ENCODE measurements at regions not wholly inside any gene's neighbourhood (a gene's known extent, or its start where the extent isn't known, plus 50 kb on each side); places are given as distances from the start of the nearest gene placed in this dataset.
"Not testable (repeated sequence)": the region's sequence is repeated elsewhere in the genome, so short reads cannot be mapped to it uniquely, and the experiment has no call there.

DNA sequence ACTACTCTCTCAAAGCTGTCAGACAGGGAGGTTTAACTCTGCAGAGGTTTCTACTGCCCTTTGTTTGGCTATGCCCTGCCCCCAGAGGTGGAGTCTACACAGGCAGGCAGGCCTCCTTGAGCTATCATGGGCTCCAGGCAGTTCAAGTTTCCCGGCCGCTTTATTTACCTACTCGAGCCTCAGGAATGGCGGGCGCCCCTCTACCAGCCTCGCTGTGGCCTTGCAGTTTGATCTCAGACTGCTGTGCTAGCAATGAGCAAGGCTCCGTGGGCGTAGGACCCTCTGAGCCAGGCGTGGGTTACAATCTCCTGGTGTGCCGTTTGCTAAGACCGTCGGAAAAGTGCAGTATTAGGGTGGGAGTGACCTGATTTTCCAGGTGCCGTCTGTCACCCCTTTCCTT lies 124.3 kb downstream of the PTCHD1 start:
- H3K4me3 Mint-ChIP-seq; H4K20me1 ChIP-seq (replicated peaks; ENCODE audit: insufficient read depth); H3F3A ChIP-seq (replicated peaks; ENCODE audit: low read depth); H3K27ac Mint-ChIP-seq; H2AFZ ChIP-seq; H3K27me3 ChIP-seq (ENCODE audit: insufficient read depth); ATAC-seq; H3K4me1 ChIP-seq (ENCODE audit: insufficient read depth); H3K9me2 ChIP-seq (ENCODE audit: insufficient read depth); H3K4me1 Mint-ChIP-seq; H3K36me3 ChIP-seq (ENCODE audit: insufficient read depth); DNase-seq (ENCODE audit: low spot score); H3K27me3 Mint-ChIP-seq (ENCODE audit: insufficient read depth, low read depth, poor library complexity); H3K4me3 ChIP-seq; H3K4me2 ChIP-seq; H3K27ac ChIP-seq (ENCODE audit: low read depth); H3K79me2 ChIP-seq (replicated peaks; ENCODE audit: insufficient read depth): not testable (repeated sequence)
- Mint-ChIP-seq H3K36me3 (ENCODE audit: low read depth) (peaks cover 17% of the 10 kb centered on the region; the same call in 1 of the 3 replicates), H3K9me3 (peaks cover 26% of the 10 kb centered on the region)

DNA sequence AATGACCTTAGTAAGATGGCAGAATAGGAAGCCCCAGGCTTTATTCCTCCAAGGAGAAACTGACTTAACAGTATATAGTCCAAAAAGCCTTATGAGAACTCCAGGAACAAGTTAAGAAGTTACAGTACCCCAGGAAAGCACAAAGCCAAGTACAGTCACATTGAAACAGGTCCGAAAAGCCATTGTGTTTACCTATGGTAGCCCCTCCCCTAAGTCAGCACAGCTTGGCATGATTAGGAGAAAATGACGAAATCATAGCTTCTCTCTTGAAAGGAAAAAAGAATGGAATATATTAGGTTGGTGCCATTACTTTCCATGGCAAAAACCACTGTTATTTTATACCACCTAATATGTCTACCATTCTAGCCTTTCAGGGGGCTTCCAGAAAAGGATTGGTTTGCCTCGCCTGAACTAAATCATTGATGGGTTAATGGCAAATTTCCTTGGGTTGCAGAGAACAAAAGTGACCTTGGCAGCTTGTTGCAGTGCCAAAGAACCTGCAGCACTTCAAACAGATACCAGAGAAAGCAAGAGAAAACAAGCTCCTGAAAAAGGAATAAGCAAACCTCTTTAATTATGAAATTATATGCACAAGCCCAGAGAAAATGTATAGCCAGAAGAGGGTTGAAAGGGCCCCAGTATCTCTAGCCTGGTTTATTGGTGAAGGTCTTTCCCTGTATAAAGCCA lies 130.6 kb downstream of the PTCHD1 start:
- H3F3A ChIP-seq (replicated peaks; ENCODE audit: low read depth): no peaks in the 10 kb centered on the region
- ATAC-seq (no peak), DNase-seq (ENCODE audit: low spot score) (no peak)
- no peaks in the 10 kb centered on the region for H3K36me3 ChIP-seq (ENCODE audit: insufficient read depth)
- no peaks in the 10 kb centered on the region for H3K9me2 ChIP-seq (ENCODE audit: insufficient read depth)
- no peak overlapping the region for H3K4me3 ChIP-seq
- Mint-ChIP-seq H3K9me3 (peaks cover 27% of the 10 kb centered on the region), H3K4me1 (no peaks in the 10 kb centered on the region), H3K36me3 (ENCODE audit: low read depth) (peaks cover 13% of the 10 kb centered on the region; the same call in 2 of the 3 replicates), H3K27me3 (ENCODE audit: insufficient read depth, low read depth, poor library complexity) (no peaks in the 10 kb centered on the region), H3K4me3 (no peak overlapping the region), H3K27ac (no peak overlapping the region)
- H4K20me1 ChIP-seq (replicated peaks; ENCODE audit: insufficient read depth): no peaks in the 10 kb centered on the region
- H3K79me2 ChIP-seq (replicated peaks; ENCODE audit: insufficient read depth): no peaks in the 10 kb centered on the region
- no peak overlapping the region for H3K27ac ChIP-seq (ENCODE audit: low read depth)
- no peak overlapping the region for H2AFZ ChIP-seq
- no peaks in the 10 kb centered on the region for H3K27me3 ChIP-seq (ENCODE audit: insufficient read depth)
- H3K4me1 ChIP-seq (ENCODE audit: insufficient read depth): no peaks in the 10 kb centered on the region
- H3K4me2 ChIP-seq: no peak overlapping the region
- TF ChIP-seq EZH2 (IDR thresholded peaks at IDR 0.05; ENCODE audit: low read depth, unreplicated experiment): no peak
- TF ChIP-seq CREB1 (CRISPR knock-in tag; IDR thresholded peaks at IDR 0.05; ENCODE audit: low read depth): no peak
- no peak for TF ChIP-seq ZNF114 (CRISPR knock-in tag; IDR thresholded peaks at IDR 0.05)
- no peak for TF ChIP-seq REST (IDR thresholded peaks at IDR 0.05; ENCODE audit: unreplicated experiment)
- TF ChIP-seq, protein P1, sequence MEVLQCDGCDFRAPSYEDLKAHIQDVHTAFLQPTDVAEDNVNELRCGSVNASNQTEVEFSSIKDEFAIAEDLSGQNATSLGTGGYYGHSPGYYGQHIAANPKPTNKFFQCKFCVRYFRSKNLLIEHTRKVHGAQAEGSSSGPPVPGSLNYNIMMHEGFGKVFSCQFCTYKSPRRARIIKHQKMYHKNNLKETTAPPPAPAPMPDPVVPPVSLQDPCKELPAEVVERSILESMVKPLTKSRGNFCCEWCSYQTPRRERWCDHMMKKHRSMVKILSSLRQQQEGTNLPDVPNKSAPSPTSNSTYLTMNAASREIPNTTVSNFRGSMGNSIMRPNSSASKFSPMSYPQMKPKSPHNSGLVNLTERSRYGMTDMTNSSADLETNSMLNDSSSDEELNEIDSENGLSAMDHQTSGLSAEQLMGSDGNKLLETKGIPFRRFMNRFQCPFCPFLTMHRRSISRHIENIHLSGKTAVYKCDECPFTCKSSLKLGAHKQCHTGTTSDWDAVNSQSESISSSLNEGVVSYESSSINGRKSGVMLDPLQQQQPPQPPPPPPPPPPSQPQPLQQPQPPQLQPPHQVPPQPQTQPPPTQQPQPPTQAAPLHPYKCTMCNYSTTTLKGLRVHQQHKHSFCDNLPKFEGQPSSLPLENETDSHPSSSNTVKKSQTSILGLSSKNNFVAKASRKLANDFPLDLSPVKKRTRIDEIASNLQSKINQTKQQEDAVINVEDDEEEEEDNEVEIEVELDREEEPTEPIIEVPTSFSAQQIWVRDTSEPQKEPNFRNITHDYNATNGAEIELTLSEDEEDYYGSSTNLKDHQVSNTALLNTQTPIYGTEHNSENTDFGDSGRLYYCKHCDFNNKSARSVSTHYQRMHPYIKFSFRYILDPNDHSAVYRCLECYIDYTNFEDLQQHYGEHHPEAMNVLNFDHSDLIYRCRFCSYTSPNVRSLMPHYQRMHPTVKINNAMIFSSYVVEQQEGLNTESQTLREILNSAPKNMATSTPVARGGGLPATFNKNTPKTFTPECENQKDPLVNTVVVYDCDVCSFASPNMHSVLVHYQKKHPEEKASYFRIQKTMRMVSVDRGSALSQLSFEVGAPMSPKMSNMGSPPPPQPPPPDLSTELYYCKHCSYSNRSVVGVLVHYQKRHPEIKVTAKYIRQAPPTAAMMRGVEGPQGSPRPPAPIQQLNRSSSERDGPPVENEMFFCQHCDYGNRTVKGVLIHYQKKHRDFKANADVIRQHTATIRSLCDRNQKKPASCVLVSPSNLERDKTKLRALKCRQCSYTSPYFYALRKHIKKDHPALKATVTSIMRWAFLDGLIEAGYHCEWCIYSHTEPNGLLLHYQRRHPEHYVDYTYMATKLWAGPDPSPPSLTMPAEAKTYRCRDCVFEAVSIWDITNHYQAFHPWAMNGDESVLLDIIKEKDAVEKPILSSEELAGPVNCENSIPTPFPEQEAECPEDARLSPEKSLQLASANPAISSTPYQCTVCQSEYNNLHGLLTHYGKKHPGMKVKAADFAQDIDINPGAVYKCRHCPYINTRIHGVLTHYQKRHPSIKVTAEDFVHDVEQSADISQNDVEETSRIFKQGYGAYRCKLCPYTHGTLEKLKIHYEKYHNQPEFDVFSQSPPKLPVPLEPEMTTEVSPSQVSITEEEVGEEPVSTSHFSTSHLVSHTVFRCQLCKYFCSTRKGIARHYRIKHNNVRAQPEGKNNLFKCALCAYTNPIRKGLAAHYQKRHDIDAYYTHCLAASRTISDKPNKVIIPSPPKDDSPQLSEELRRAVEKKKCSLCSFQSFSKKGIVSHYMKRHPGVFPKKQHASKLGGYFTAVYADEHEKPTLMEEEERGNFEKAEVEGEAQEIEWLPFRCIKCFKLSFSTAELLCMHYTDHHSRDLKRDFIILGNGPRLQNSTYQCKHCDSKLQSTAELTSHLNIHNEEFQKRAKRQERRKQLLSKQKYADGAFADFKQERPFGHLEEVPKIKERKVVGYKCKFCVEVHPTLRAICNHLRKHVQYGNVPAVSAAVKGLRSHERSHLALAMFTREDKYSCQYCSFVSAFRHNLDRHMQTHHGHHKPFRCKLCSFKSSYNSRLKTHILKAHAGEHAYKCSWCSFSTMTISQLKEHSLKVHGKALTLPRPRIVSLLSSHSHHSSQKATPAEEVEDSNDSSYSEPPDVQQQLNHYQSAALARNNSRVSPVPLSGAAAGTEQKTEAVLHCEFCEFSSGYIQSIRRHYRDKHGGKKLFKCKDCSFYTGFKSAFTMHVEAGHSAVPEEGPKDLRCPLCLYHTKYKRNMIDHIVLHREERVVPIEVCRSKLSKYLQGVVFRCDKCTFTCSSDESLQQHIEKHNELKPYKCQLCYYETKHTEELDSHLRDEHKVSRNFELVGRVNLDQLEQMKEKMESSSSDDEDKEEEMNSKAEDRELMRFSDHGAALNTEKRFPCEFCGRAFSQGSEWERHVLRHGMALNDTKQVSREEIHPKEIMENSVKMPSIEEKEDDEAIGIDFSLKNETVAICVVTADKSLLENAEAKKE (CRISPR knock-in tag; IDR thresholded peaks at IDR 0.05): no peak
- no peak for TF ChIP-seq CTCF (conservative IDR thresholded peaks at IDR 0.05; ENCODE audit: low read depth in 2 of 2)
- no peak for TF ChIP-seq EZH2phosphoT487 (IDR thresholded peaks at IDR 0.05; ENCODE audit: unreplicated experiment)
- TF ChIP-seq ZNF331 (CRISPR knock-in tag; IDR thresholded peaks at IDR 0.05; ENCODE audit: low read depth): no peak
- no peak for TF ChIP-seq NANOG (IDR thresholded peaks at IDR 0.05; ENCODE audit: borderline replicate concordance)
